A549 (cell line): ENCODE measurements at regions not wholly inside any gene's neighbourhood (a gene's known extent, or its start where the extent isn't known, plus 50 kb on each side); places are given as distances from the start of the nearest gene placed in this dataset.

Source experiments
- ATAC-seq, 2 experiments: fragments of 200-7000 bp in 1 of 2; fragments of >200 bp in 1 of 2; cut with Nextera tagmentation in 1 of 2; cut with Tn5 transposase in 1 of 2; 3 replicates each; pipeline versions ENCODE4 v1.8.0 to v1.9.1; 2018 to 2020; ENCODE audit warnings: mild to moderate bottlenecking in 1 of 2, moderate library complexity in 1 of 2
- CTCF ChIA-PET: fragments of 300-600 bp; sonication (Branson Sonifier 250); formaldehyde crosslinking; extraction: SDS; loops from one replicate; lab custom pipeline; 2021; ENCODE audit warnings: antibody characterized with exemption, inconsistent platforms; lab: Yijun Ruan, JAX
- POLR2A ChIA-PET: fragments of 350-600 bp; formaldehyde crosslinking; extraction: SDS; loops from one replicate; lab custom pipeline; 2021; ENCODE audit warnings: antibody characterized with exemption, inconsistent platforms; lab: Yijun Ruan, JAX
- DNase-seq, 2 experiments: peaks; one replicate each; pipeline versions ENCODE4 v3.0.0 to v3.0.0-alpha.2; 2011 to 2016; ENCODE audit warnings: low read depth in 1 of 2, low spot score in 1 of 2
- FAIRE-seq: peaks from 2 replicates; lab custom pipeline; 2011; peaks lifted over from hg19 to GRCh38; lab: Jason Lieb, UNC
- H3K27ac ChIP-seq, 2 experiments: fragments of >200 bp; sonication (Bioruptor Twin); formaldehyde crosslinking; 3 replicates each; pipeline ENCODE4 v1.5.1; 2016 to 2017
- H3K4me1 ChIP-seq: fragments of >200 bp; sonication (Bioruptor Twin); formaldehyde crosslinking; 3 replicates; pipeline ENCODE4 v1.6.1; 2016
- H3K4me2 ChIP-seq: fragments of >200 bp; sonication (Bioruptor Twin); formaldehyde crosslinking; 3 replicates; pipeline ENCODE4 v1.6.1; 2016
- H3K4me3 ChIP-seq: fragments of >200 bp; sonication (Bioruptor Twin); formaldehyde crosslinking; 3 replicates; pipeline ENCODE4 v1.5.1; 2016
- H3K9me3 ChIP-seq: fragments of >200 bp; sonication (Bioruptor Twin); formaldehyde crosslinking; 3 replicates; pipeline ENCODE4 v1.6.1; 2016
- CBX2 ChIP-seq: fragments of 200-600 bp; sonication (generic); IDR thresholded peaks from 2 replicates; pipeline ENCODE4 v1.6.1; 2016; ENCODE audit warnings: low read depth, mild to moderate bottlenecking, borderline replicate concordance
- CEBPB ChIP-seq, 2 experiments: fragments of >200 bp in 1 of 2; sonication (Bioruptor Twin) in 1 of 2; formaldehyde crosslinking in 1 of 2; IDR thresholded peaks; 2 replicates each; pipeline ENCODE4 v1.6.1; 2012 to 2016
- CTCF ChIP-seq: fragments of >200 bp; sonication (Bioruptor Twin); formaldehyde crosslinking; IDR thresholded peaks from 3 replicates; pipeline ENCODE4 v1.5.1; 2016
- E2F6 ChIP-seq: IDR thresholded peaks from 2 replicates; pipeline ENCODE4 v1.6.1; 2012; ENCODE audit warnings: low read depth, borderline replicate concordance
- ESRRA ChIP-seq: fragments of 150-350 bp; IDR thresholded peaks from 2 replicates; pipeline ENCODE4 v1.6.1; 2014; ENCODE audit warnings: mild to moderate bottlenecking, low read length, borderline replicate concordance
- FOSB ChIP-seq: fragments of 250-450 bp; sonication (Bioruptor Pico); IDR thresholded peaks from 2 replicates; pipeline ENCODE4 v1.5.0; 2020; ENCODE audit warnings: mild to moderate bottlenecking, moderate library complexity
- FOXS1 ChIP-seq: fragments of 250-450 bp; sonication (Bioruptor Pico); IDR thresholded peaks from 2 replicates; pipeline ENCODE4 v1.5.0; 2020; ENCODE audit warnings: mild to moderate bottlenecking, moderate library complexity
- JUN ChIP-seq, 2 experiments: fragments of >200 bp; sonication (Bioruptor Twin); formaldehyde crosslinking; IDR thresholded peaks; 2 replicates in 1 of 2; 3 replicates in 1 of 2; pipeline ENCODE4 v1.6.1; 2016 to 2017
- JUNB ChIP-seq: fragments of >200 bp; sonication (Bioruptor Twin); formaldehyde crosslinking; IDR thresholded peaks from 2 replicates; pipeline ENCODE4 v1.6.1; 2016
- KDM1A ChIP-seq: fragments of 200-600 bp; sonication (generic); IDR thresholded peaks from 2 replicates; pipeline ENCODE4 v1.6.1; 2016; ENCODE audit warnings: low read depth, mild to moderate bottlenecking
- MAFK ChIP-seq: fragments of 450-650 bp; IDR thresholded peaks from 2 replicates; pipeline ENCODE4 v1.6.1; 2014; ENCODE audit not compliant: partially characterized antibody
- MAX ChIP-seq: IDR thresholded peaks from 2 replicates; pipeline ENCODE4 v1.6.1; 2012
- NFE2L2 ChIP-seq: fragments of 150-350 bp; conservative IDR thresholded peaks from 2 replicates; pipeline ENCODE4 v1.6.1; 2014; ENCODE audit warnings: low read length
- NPAS2 ChIP-seq: fragments of 250-450 bp; sonication (Bioruptor Pico); IDR thresholded peaks from 2 replicates; pipeline ENCODE4 v1.8.0; 2022; ENCODE audit warnings: mild to moderate bottlenecking, moderate library complexity, borderline replicate concordance
- PBX3 ChIP-seq: IDR thresholded peaks from 2 replicates; pipeline ENCODE4 v1.6.1; 2012
- PHF8 ChIP-seq: fragments of 200-600 bp; sonication (generic); IDR thresholded peaks from 2 replicates; pipeline ENCODE4 v1.6.1; 2016; ENCODE audit warnings: low read depth, mild to moderate bottlenecking, antibody characterized with exemption, moderate library complexity, borderline replicate concordance
- RAD21 ChIP-seq, 2 experiments: fragments of >200 bp in 1 of 2; sonication (Bioruptor Twin) in 1 of 2; formaldehyde crosslinking in 1 of 2; IDR thresholded peaks in 1 of 2; conservative IDR thresholded peaks in 1 of 2; 2 replicates in 1 of 2; 3 replicates in 1 of 2; pipeline ENCODE4 v1.6.1; 2012 to 2018; ENCODE audit warnings: inconsistent platforms in 1 of 2
- RARB ChIP-seq: fragments of 250-450 bp; sonication (Bioruptor Pico); IDR thresholded peaks from 2 replicates; pipeline ENCODE4 v1.8.0; 2021; ENCODE audit warnings: mild to moderate bottlenecking, moderate library complexity
- RFX5 ChIP-seq: fragments of 450-650 bp; IDR thresholded peaks from 2 replicates; pipeline ENCODE4 v1.7.1; 2014; ENCODE audit warnings: antibody characterized with exemption, mild to moderate bottlenecking, moderate library complexity
- USF2 ChIP-seq: fragments of 450-650 bp; IDR thresholded peaks from 2 replicates; pipeline ENCODE4 v1.6.1; 2014; ENCODE audit warnings: antibody characterized with exemption
- ZC3H11A ChIP-seq: fragments of 450-650 bp; IDR thresholded peaks from 2 replicates; pipeline ENCODE4 v1.6.1; 2014; ENCODE audit warnings: antibody characterized with exemption, mild to moderate bottlenecking
- WGBS: methylation state at CpG from one replicate; pipeline ENCODE4 v1.1.6; 2017; ENCODE audit errors: missing lambda C conversion rate; 5-methylcytosine and 5-hydroxymethylcytosine counted together

GRCh38 chr13:73266640-73267180 is 207.9 kb downstream of the KLF5 start:
- TF ChIP-seq RFX5 = no peak
- no peak for TF ChIP-seq RAD21 (conservative IDR thresholded peaks at IDR 0.05 in 1 of 2, IDR thresholded peaks at IDR 0.05 in 1 of 2)
- TF ChIP-seq ESRRA = no peak
- TF ChIP-seq PBX3 = no peak
- no peak for TF ChIP-seq MAX
- TF ChIP-seq E2F6 = no peak
- no peak for TF ChIP-seq FOXS1
- TF ChIP-seq CEBPB (IDR thresholded peaks at IDR 0.05) = no peak
- no peak for TF ChIP-seq JUN (IDR thresholded peaks at IDR 0.05)
- no peak for TF ChIP-seq NFE2L2
- TF ChIP-seq FOSB (CRISPR knock-in tag) = no peak
- TF ChIP-seq USF2 = no peak
- TF ChIP-seq NPAS2 (CRISPR knock-in tag) = no peak
- no peak for TF ChIP-seq MAFK
- no peak for TF ChIP-seq KDM1A
- TF ChIP-seq ZC3H11A = no peak
- TF ChIP-seq RARB (CRISPR knock-in tag) = no peak
- TF ChIP-seq JUNB = no peak
- no peak for TF ChIP-seq CBX2
- no peak for TF ChIP-seq PHF8
- whole genome bisulfite sequencing = 78% methylated on average over 3 of the region's 3 CpGs
- H3K4me3 ChIP-seq = no peak overlapping the region
- no peaks in the 10 kb centered on the region for H3K4me1 ChIP-seq
- POLR2A ChIA-PET = no interaction called here
- H3K9me3 ChIP-seq = no peaks in the 10 kb centered on the region; the same call in 2 of the 3 replicates
- H3K4me2 ChIP-seq = no peak overlapping the region
- CTCF ChIA-PET = no interaction called here
- FAIRE-seq = no peak
- no peak overlapping the region for H3K27ac ChIP-seq
- ATAC-seq = no peak
- no peak for DNase-seq

- H3K9me3 ChIP-seq = no peaks in the 10 kb centered on the region
- no peak for FAIRE-seq
- no peak for DNase-seq
- no peak overlapping the region for H3K27ac ChIP-seq
- no peak overlapping the region for H3K4me2 ChIP-seq
- WGBS = 86% methylated on average over 5 of the region's 5 CpGs
- H3K4me1 ChIP-seq = no peaks in the 10 kb centered on the region
- no peak for ATAC-seq
- TF ChIP-seq MAFK = no peak
- no peak for TF ChIP-seq RAD21 (conservative IDR thresholded peaks at IDR 0.05 in 1 of 2, IDR thresholded peaks at IDR 0.05 in 1 of 2)
- TF ChIP-seq CTCF = no peak
- no peak overlapping the region for H3K4me3 ChIP-seq
- CTCF ChIA-PET = no interaction called here
- POLR2A ChIA-PET = interaction anchor here (0.5 kb wide), 1 partner anchor 204 kb away, joined by 3 read pairs; the partner anchor contains the start of gene KLF5
Observed at GRCh38 chr13:73262862-73263627, 204.2 kb downstream of the KLF5 start.
